ENCODE measurements at regions not wholly inside any gene's neighbourhood (a gene's known extent, or its start where the extent isn't known, plus 50 kb on each side); places are given as distances from the start of the nearest gene placed in this dataset.

GRCh38 chr20:43304598-43304997 is 114.9 kb upstream of the PTPRT start:
- WGBS, 2 donors = 86 to 88% methylated on average over 1 of the region's 1 CpG
- intact Hi-C loops (cut with DNase I; ENCODE audit: low total_unique reads) = no loop called here
- DNase-seq (ENCODE audit: low spot score in 2 of 2) = no peak
- H3K4me3 ChIP-seq (ENCODE audit: low read depth, poor library complexity, severe bottlenecking) = no peak overlapping the region
- TF ChIP-seq POLR2A (IDR thresholded peaks at IDR 0.05) (no peak), CTCF (IDR thresholded peaks at IDR 0.05) (no peak)

GRCh38 chr20:43302936-43303335 is 113.2 kb upstream of the PTPRT start:
- WGBS, 2 donors = 76 to 85% methylated on average over 4 of the region's 4 CpGs
- TF ChIP-seq CTCF (IDR thresholded peaks at IDR 0.05) (no peak), POLR2A (IDR thresholded peaks at IDR 0.05) (no peak)
- intact Hi-C loops (cut with DNase I; ENCODE audit: low total_unique reads) = no loop called here
- no peak overlapping the region for H3K4me3 ChIP-seq (ENCODE audit: low read depth, poor library complexity, severe bottlenecking)
- no peak for DNase-seq (ENCODE audit: low spot score in 2 of 2)

GRCh38 chr20:43300901-43301300 is 111.2 kb upstream of the PTPRT start:
- TF ChIP-seq CTCF (IDR thresholded peaks at IDR 0.05) = no peak
- no peak for TF ChIP-seq POLR2A (IDR thresholded peaks at IDR 0.05)
- no peak overlapping the region for H3K4me3 ChIP-seq (ENCODE audit: low read depth, poor library complexity, severe bottlenecking)
- 64 to 68% methylated on average over 2 of the region's 2 CpGs for whole genome bisulfite sequencing, 2 donors
- peak in 1 of 2 donors; percentile 23 for DNase-seq (ENCODE audit: low spot score in 2 of 2)
- intact Hi-C loops (cut with DNase I; ENCODE audit: low total_unique reads) = no loop called here

GRCh38 chr20:43295781-43296180 is 106.1 kb upstream of the PTPRT start:
- peak in 1 of 2 donors; percentile 45 for DNase-seq (ENCODE audit: low spot score in 2 of 2)
- no peak for TF ChIP-seq POLR2A (IDR thresholded peaks at IDR 0.05)
- no peak for TF ChIP-seq CTCF (IDR thresholded peaks at IDR 0.05)
- intact Hi-C loops (cut with DNase I; ENCODE audit: low total_unique reads) = no loop called here
- H3K4me3 ChIP-seq (ENCODE audit: low read depth, poor library complexity, severe bottlenecking) = no peak overlapping the region
- WGBS, 2 donors = 76 to 87% methylated on average over 8 of the region's 8 CpGs

- intact Hi-C loops (cut with DNase I; ENCODE audit: low total_unique reads) = no loop called here
- H3K4me3 ChIP-seq (ENCODE audit: low read depth, poor library complexity, severe bottlenecking) = no peak overlapping the region
- DNase-seq (ENCODE audit: low spot score in 2 of 2) = peak in 1 of 2 donors; percentile 61
- WGBS, 2 donors = 90 to 94% methylated on average over 8 to 9 of the region's 9 CpGs
- TF ChIP-seq CTCF (IDR thresholded peaks at IDR 0.05) (no peak), POLR2A (IDR thresholded peaks at IDR 0.05) (no peak)
Measured at GRCh38 chr20:43295263-43295662, 105.6 kb upstream of the PTPRT start.

GRCh38 chr20:43294031-43294430 is 104.3 kb upstream of the PTPRT start:
- WGBS, 2 donors = 69 to 85% methylated on average over 4 of the region's 4 CpGs

More at GRCh38 chr20:43294031-43294430, 104.3 kb upstream of the PTPRT start:
- no peak for TF ChIP-seq CTCF (IDR thresholded peaks at IDR 0.05)
- no peak for TF ChIP-seq POLR2A (IDR thresholded peaks at IDR 0.05)
- intact Hi-C loops (cut with DNase I; ENCODE audit: low total_unique reads) = no loop called here
- peak in 1 of 2 donors; percentile 32 for DNase-seq (ENCODE audit: low spot score in 2 of 2)
- H3K4me3 ChIP-seq (ENCODE audit: low read depth, poor library complexity, severe bottlenecking) = no peak overlapping the region

Data from lower leg skin (tissue), 4 donors.